GM12892 (cell line): ENCODE measurements at regions not wholly inside any gene's neighbourhood (a gene's known extent, or its start where the extent isn't known, plus 50 kb on each side); places are given as distances from the start of the nearest gene placed in this dataset.

Experiments
- POLR2A ChIP-seq: IDR thresholded peaks from 2 replicates; pipeline ENCODE4 v1.6.1; 2011; ENCODE audit warnings: low read depth, low read length, control low read depth
- POLR2AphosphoS5 ChIP-seq: IDR thresholded peaks from 2 replicates; pipeline ENCODE4 v1.6.1; 2011; ENCODE audit warnings: low read depth, low read length, control low read depth

GRCh38 chr15:62887113-62887570, 155.4 kb upstream of the TPM1 start:
- TF ChIP-seq POLR2A (no peak), POLR2AphosphoS5 (no peak)
